ENCODE measurements at regions not wholly inside any gene's neighbourhood (a gene's known extent, or its start where the extent isn't known, plus 50 kb on each side); places are given as distances from the start of the nearest gene placed in this dataset.

DNA sequence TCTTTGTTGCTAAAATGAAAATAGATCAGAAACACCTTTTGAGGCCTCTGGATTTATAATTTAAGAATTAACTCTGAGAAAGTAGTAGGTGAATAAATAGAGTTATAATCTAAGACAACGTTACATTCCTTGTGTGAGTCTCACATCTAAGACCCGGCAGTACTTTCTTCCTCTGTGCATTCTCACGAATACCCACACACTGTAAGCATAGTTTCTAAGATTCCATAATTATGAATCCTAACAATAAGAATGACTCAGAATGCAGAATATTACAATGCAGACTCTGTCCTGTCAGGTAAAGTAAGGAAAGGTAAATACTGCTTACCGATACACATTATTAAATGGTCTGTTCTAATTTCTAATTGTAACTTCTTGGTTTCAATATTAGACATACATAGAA is 257.7 kb upstream of the CNTN6 start:
- TF ChIP-seq GATA2 (IDR thresholded peaks at IDR 0.05; ENCODE audit: low read depth, low read length) (no peak), GATA3 (IDR thresholded peaks at IDR 0.05; ENCODE audit: low read depth, low read length) (no peak)

Measured in SH-SY5Y (cell line).